ENCODE measurements at regions not wholly inside any gene's neighbourhood (a gene's known extent, or its start where the extent isn't known, plus 50 kb on each side); places are given as distances from the start of the nearest gene placed in this dataset.

DNA sequence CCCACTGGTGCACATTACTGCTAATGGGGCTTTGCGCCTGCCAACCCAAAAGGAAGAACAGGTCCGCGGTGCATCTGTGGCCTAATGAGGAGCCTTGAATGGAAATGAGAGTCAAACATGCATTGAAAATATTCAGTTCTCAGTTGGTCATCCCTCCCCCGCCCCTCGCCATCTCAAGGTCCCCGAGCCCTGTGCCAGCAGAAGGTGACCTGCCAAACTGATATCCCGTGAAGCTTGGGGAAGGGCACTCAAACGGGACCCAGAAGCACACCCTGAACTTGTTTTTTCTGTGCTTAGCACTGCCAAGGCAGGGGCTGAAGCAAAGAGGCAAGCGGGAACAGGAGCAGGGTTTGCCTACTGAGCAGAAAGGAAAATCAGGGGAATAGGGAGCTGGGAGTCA is 67.9 kb upstream of the ZNF648 start:
- Histone ChIP-seq H3K36me3 (no peaks in the 10 kb centered on the region), H3K27ac (no peak overlapping the region), H3K9me3 (no peaks in the 10 kb centered on the region), H3K27me3 (replicated peaks; ENCODE audit: insufficient read depth) (no peaks in the 10 kb centered on the region), H3K4me1 (replicated peaks) (no peaks in the 10 kb centered on the region), H3K4me3 (no peak overlapping the region)
- intact Hi-C loops (cut with DNase I), result no loop called here
- TF ChIP-seq CTCF (IDR thresholded peaks at IDR 0.05), result no peak
- WGBS, result 76% methylated on average over 9 of the region's 9 CpGs
- DNase-seq (ENCODE audit: low spot score), result no peak

- Histone ChIP-seq H3K4me1 (replicated peaks) (no peaks in the 10 kb centered on the region), H3K4me3 (no peak overlapping the region), H3K27me3 (replicated peaks; ENCODE audit: insufficient read depth) (no peaks in the 10 kb centered on the region), H3K36me3 (no peaks in the 10 kb centered on the region), H3K9me3 (no peaks in the 10 kb centered on the region), H3K27ac (no peak overlapping the region)
- no peak for DNase-seq (ENCODE audit: low spot score)
- intact Hi-C loops (cut with DNase I), result no loop called here
- WGBS, result 91% methylated on average over 6 of the region's 6 CpGs
- no peak for TF ChIP-seq POLR2AphosphoS5 (IDR thresholded peaks at IDR 0.05)
- TF ChIP-seq POLR2A (IDR thresholded peaks at IDR 0.05), result no peak
- no peak for TF ChIP-seq CTCF (IDR thresholded peaks at IDR 0.05)
Measured at GRCh38 chr1:182128502-182128901, 67.0 kb upstream of the ZNF648 start.

- H3K27ac ChIP-seq, result no peak overlapping the region
- 85% methylated on average over 3 of the region's 3 CpGs for WGBS
Measured at GRCh38 chr1:182127656-182128055, 66.1 kb upstream of the ZNF648 start.

GRCh38 chr1:182126272-182126800 is 64.8 kb upstream of the ZNF648 start:
- H3K4me1 ChIP-seq (replicated peaks), result no peaks in the 10 kb centered on the region
- no peak overlapping the region for H3K27ac ChIP-seq
- intact Hi-C loops (cut with DNase I), result no loop called here
- no peak for DNase-seq (ENCODE audit: low spot score)
- no peak overlapping the region for H3K4me3 ChIP-seq
- 78% methylated on average over 2 of the region's 2 CpGs for WGBS
- TF ChIP-seq POLR2A (IDR thresholded peaks at IDR 0.05) (no peak), CTCF (IDR thresholded peaks at IDR 0.05) (no peak), POLR2AphosphoS5 (IDR thresholded peaks at IDR 0.05) (no peak)
- no peaks in the 10 kb centered on the region for H3K27me3 ChIP-seq (replicated peaks; ENCODE audit: insufficient read depth)
- H3K9me3 ChIP-seq, result no peaks in the 10 kb centered on the region
- no peaks in the 10 kb centered on the region for H3K36me3 ChIP-seq

More at GRCh38 chr1:182127656-182128055, 66.1 kb upstream of the ZNF648 start:
- no peaks in the 10 kb centered on the region for H3K27me3 ChIP-seq (replicated peaks; ENCODE audit: insufficient read depth)
- intact Hi-C loops (cut with DNase I), result no loop called here
- no peaks in the 10 kb centered on the region for H3K9me3 ChIP-seq
- DNase-seq (ENCODE audit: low spot score), result no peak
- H3K4me3 ChIP-seq, result no peak overlapping the region
- H3K36me3 ChIP-seq, result no peaks in the 10 kb centered on the region
- TF ChIP-seq POLR2A (IDR thresholded peaks at IDR 0.05) (no peak), POLR2AphosphoS5 (IDR thresholded peaks at IDR 0.05) (no peak), CTCF (IDR thresholded peaks at IDR 0.05) (no peak)
- no peaks in the 10 kb centered on the region for H3K4me1 ChIP-seq (replicated peaks)

DNA sequence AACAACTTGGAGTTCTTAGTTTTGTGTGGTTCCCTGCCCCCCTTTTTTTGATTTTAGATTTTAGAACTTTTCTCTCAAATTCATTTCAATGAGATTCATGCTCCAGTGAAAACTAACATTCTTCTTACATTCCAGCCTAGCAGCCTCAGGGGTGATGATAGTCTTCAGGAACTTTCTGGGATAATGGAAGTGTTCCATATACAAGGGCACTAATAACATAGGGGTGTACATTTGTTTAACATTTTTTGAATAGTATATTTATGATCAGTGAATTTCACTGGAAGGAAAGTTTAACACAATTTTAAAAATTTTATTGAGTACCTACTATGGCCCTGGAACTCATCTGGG is 61.4 kb upstream of the ZNF648 start:
- no peaks in the 10 kb centered on the region for H3K27me3 ChIP-seq (replicated peaks; ENCODE audit: insufficient read depth)
- DNase-seq (ENCODE audit: low spot score), result no peak
- no peak overlapping the region for H3K4me3 ChIP-seq
- H3K36me3 ChIP-seq, result no peaks in the 10 kb centered on the region
- intact Hi-C loops (cut with DNase I), result no loop called here
- peaks cover 3% of the 10 kb centered on the region for H3K4me1 ChIP-seq (replicated peaks)
- H3K9me3 ChIP-seq, result no peaks in the 10 kb centered on the region
- TF ChIP-seq CTCF (IDR thresholded peaks at IDR 0.05) (no peak), POLR2AphosphoS5 (IDR thresholded peaks at IDR 0.05) (no peak), POLR2A (IDR thresholded peaks at IDR 0.05) (no peak)
- H3K27ac ChIP-seq, result no peak overlapping the region
